ENCODE measurements at regions not wholly inside any gene's neighbourhood (a gene's known extent, or its start where the extent isn't known, plus 50 kb on each side); places are given as distances from the start of the nearest gene placed in this dataset.

GRCh38 chr6:153662982-153663381 lies 376.1 kb upstream of the OPRM1 start:
- H3K9ac ChIP-seq (ENCODE audit: low read length), result no peak overlapping the region
- no peak for TF ChIP-seq REST (IDR thresholded peaks at IDR 0.05; ENCODE audit: borderline replicate concordance)
- TF ChIP-seq EP300 (conservative IDR thresholded peaks at IDR 0.05; ENCODE audit: poor library complexity, severe bottlenecking), result no peak
- no peak for TF ChIP-seq MXI1 (conservative IDR thresholded peaks at IDR 0.05; ENCODE audit: poor library complexity, severe bottlenecking)
- no peak for TF ChIP-seq CTCF (IDR thresholded peaks at IDR 0.05; ENCODE audit: poor library complexity, severe bottlenecking)
- TF ChIP-seq RAD21 (conservative IDR thresholded peaks at IDR 0.05), result no peak
- TF ChIP-seq SMC3 (conservative IDR thresholded peaks at IDR 0.05; ENCODE audit: poor library complexity), result no peak
- TF ChIP-seq POLR2AphosphoS5 (IDR thresholded peaks at IDR 0.05), result no peak
- no peak for TF ChIP-seq TAF1 (IDR thresholded peaks at IDR 0.05; ENCODE audit: low read depth)
- TF ChIP-seq EZH2 (IDR thresholded peaks at IDR 0.05; ENCODE audit: borderline replicate concordance, insufficient read depth, low read length, poor library complexity, severe bottlenecking), result no peak
- H2AFZ ChIP-seq (ENCODE audit: low read depth, low read length), result no peak overlapping the region
- H3K36me3 ChIP-seq (ENCODE audit: insufficient read depth, low read length), result no peaks in the 10 kb centered on the region
- no peak overlapping the region for H3K4me2 ChIP-seq (ENCODE audit: low read length)
- H3K9me3 ChIP-seq (ENCODE audit: low read length), result no peaks in the 10 kb centered on the region
- H4K20me1 ChIP-seq (ENCODE audit: insufficient read depth), result no peaks in the 10 kb centered on the region
- no peaks in the 10 kb centered on the region for H3K27me3 ChIP-seq (ENCODE audit: insufficient read depth, low read depth, low read length)
- no peaks in the 10 kb centered on the region for H3F3A ChIP-seq (ENCODE audit: insufficient read depth, low read length, poor library complexity, severe bottlenecking)
- no peak overlapping the region for H3K27ac ChIP-seq (ENCODE audit: low read length)
- H3K4me3 ChIP-seq (ENCODE audit: low read length), result no peak overlapping the region
- H3K79me2 ChIP-seq (replicated peaks; ENCODE audit: insufficient read depth, low read length), result no peaks in the 10 kb centered on the region
- no peaks in the 10 kb centered on the region for H3K9me2 ChIP-seq (ENCODE audit: insufficient read depth, low read length)

- Histone ChIP-seq H3K27ac (ENCODE audit: low read length) (no peak overlapping the region), H3K27me3 (ENCODE audit: insufficient read depth, low read depth, low read length) (no peaks in the 10 kb centered on the region), H2AFZ (ENCODE audit: low read depth, low read length) (no peak overlapping the region), H3K36me3 (ENCODE audit: insufficient read depth, low read length) (no peaks in the 10 kb centered on the region), H4K20me1 (ENCODE audit: insufficient read depth) (no peaks in the 10 kb centered on the region), H3K9me3 (ENCODE audit: low read length) (no peaks in the 10 kb centered on the region), H3K79me2 (replicated peaks; ENCODE audit: insufficient read depth, low read length) (no peaks in the 10 kb centered on the region), H3K9ac (ENCODE audit: low read length) (no peak overlapping the region), H3K4me2 (ENCODE audit: low read length) (no peak overlapping the region), H3K9me2 (ENCODE audit: insufficient read depth, low read length) (no peaks in the 10 kb centered on the region), H3F3A (ENCODE audit: insufficient read depth, low read length, poor library complexity, severe bottlenecking) (no peaks in the 10 kb centered on the region), H3K4me3 (ENCODE audit: low read length) (no peak overlapping the region)
- TF ChIP-seq TAF1 (IDR thresholded peaks at IDR 0.05; ENCODE audit: low read depth), result no peak
- TF ChIP-seq EP300 (conservative IDR thresholded peaks at IDR 0.05; ENCODE audit: poor library complexity, severe bottlenecking), result no peak
- TF ChIP-seq POLR2AphosphoS5 (IDR thresholded peaks at IDR 0.05), result no peak
- TF ChIP-seq REST (IDR thresholded peaks at IDR 0.05; ENCODE audit: borderline replicate concordance), result no peak
- no peak for TF ChIP-seq RAD21 (conservative IDR thresholded peaks at IDR 0.05)
- no peak for TF ChIP-seq MXI1 (conservative IDR thresholded peaks at IDR 0.05; ENCODE audit: poor library complexity, severe bottlenecking)
- TF ChIP-seq CTCF (IDR thresholded peaks at IDR 0.05; ENCODE audit: poor library complexity, severe bottlenecking), result no peak
These were observed 393.7 kb upstream of the OPRM1 start for GRCh38 chr6:153645326-153645725.

Data from neural cell (in vitro differentiated cells).